Heart left ventricle (tissue), 13 donors: ENCODE measurements at regions not wholly inside any gene's neighbourhood (a gene's known extent, or its start where the extent isn't known, plus 50 kb on each side); places are given as distances from the start of the nearest gene placed in this dataset.

Experiments
- POLR2A ChIP-seq, 2 donors: fragments of 450-650 bp; IDR thresholded peaks; one replicate each; pipeline ENCODE4 v1.6.1; 2017; ENCODE audit warnings: antibody characterized with exemption in 2 of 2, mild to moderate bottlenecking in 2 of 2, moderate library complexity in 2 of 2
- TF ChIP-seq, protein P1 (sequence below), 12 donors: fragments of 200-600 bp; sonication (generic) in 4 of 12; IDR thresholded peaks; one replicate each; pipeline versions ENCODE4 v1.5.0 to v1.8.0; 2018 to 2022; ENCODE audit warnings: antibody characterized with exemption in 12 of 12, mild to moderate bottlenecking in 5 of 12
- donor health status: ischemic (EF 13 %, LVEDD 7.1; RV severe dilation, severe dysfunction).
- donor health status: DM: no; HTN: yes; CAD: no.
- donor health status: DM: no; HTN: no; CAD: no.
- donor health status: ischemic (EF 25% LVEDD 6.9; RV normal size, moderate dysfunction).
- donor health status: ischemic (EF 25% LVEDD 5.7; RV mildly dilated, moderate dysfunction).
- donor health status: ischemic (EF 35%, LVEDD 5.7; RV mildly dilated, moderate dysfunction).
- donor health status: nonischemic (EF 11% LVEDD 7.7; RV severe dilation, severe dysfunction).
- donor health status: DM: yes; HTN: yes; CAD: no.
- donor health status: PGD.
- donor health status: ischemic (EF 29% LVEDD 5.4; RV normal size, mild dysfunction).
- donor health status: nonischemic (EF 23%, LVEDD 6.1; RV moderate dilation, normal function).

DNA sequence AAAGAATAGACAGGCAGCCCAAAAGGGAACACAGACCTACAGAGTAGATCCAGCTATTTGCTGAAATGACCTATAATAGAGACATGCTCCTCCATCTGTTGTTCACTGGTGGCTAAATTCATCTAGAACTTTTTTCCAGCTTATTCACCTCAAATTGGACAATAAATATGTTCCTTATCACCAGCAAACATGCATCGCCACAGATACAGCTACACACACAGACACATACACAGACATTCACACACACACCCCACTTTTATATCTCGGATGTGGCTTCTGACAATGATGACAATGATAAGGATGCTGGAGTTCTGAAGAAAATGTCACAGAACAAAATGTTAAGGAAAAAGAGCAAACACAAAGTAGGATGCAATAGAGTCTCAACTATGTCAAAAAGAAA is 175.4 kb downstream of the LSM5 start:
- TF ChIP-seq, protein P1, sequence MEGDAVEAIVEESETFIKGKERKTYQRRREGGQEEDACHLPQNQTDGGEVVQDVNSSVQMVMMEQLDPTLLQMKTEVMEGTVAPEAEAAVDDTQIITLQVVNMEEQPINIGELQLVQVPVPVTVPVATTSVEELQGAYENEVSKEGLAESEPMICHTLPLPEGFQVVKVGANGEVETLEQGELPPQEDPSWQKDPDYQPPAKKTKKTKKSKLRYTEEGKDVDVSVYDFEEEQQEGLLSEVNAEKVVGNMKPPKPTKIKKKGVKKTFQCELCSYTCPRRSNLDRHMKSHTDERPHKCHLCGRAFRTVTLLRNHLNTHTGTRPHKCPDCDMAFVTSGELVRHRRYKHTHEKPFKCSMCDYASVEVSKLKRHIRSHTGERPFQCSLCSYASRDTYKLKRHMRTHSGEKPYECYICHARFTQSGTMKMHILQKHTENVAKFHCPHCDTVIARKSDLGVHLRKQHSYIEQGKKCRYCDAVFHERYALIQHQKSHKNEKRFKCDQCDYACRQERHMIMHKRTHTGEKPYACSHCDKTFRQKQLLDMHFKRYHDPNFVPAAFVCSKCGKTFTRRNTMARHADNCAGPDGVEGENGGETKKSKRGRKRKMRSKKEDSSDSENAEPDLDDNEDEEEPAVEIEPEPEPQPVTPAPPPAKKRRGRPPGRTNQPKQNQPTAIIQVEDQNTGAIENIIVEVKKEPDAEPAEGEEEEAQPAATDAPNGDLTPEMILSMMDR (IDR thresholded peaks at IDR 0.05): no peak
- TF ChIP-seq POLR2A (IDR thresholded peaks at IDR 0.05): no peak
